C4-2B (cell line): ENCODE measurements at regions not wholly inside any gene's neighbourhood (a gene's known extent, or its start where the extent isn't known, plus 50 kb on each side); places are given as distances from the start of the nearest gene placed in this dataset.

Experiments
- H3K27ac ChIP-seq: fragments of 450-650 bp; 2 replicates; pipeline ENCODE4 v1.5.1; 2017
- CTCF ChIP-seq: fragments of 450-650 bp; conservative IDR thresholded peaks from 2 replicates; pipeline ENCODE4 v1.5.1; 2017; ENCODE audit warnings: mild to moderate bottlenecking
- ZFX ChIP-seq: fragments of 450-650 bp; IDR thresholded peaks from 2 replicates; pipeline ENCODE4 v1.6.1; 2017

- no peak for TF ChIP-seq CTCF
- no peak for TF ChIP-seq ZFX
- H3K27ac ChIP-seq, result no peak overlapping the region
Observed at GRCh38 chr11:131198161-131199014, 172.0 kb upstream of the NTM start.

- H3K27ac ChIP-seq, result no peak overlapping the region
- TF ChIP-seq CTCF (no peak), ZFX (no peak)
Observed at GRCh38 chr11:131199015-131199280, 171.5 kb upstream of the NTM start.

- TF ChIP-seq ZFX (no peak), CTCF (no peak)
- no peak overlapping the region for H3K27ac ChIP-seq
Observed at GRCh38 chr11:131201674-131202073, 168.7 kb upstream of the NTM start.

- no peak overlapping the region for H3K27ac ChIP-seq
- TF ChIP-seq ZFX, result no peak
- TF ChIP-seq CTCF, result no peak
Observed at GRCh38 chr11:131203040-131203439, 167.4 kb upstream of the NTM start.

GRCh38 chr11:131204282-131204681 lies 166.1 kb upstream of the NTM start:
- TF ChIP-seq CTCF (no peak), ZFX (no peak)
- H3K27ac ChIP-seq, result no peak overlapping the region

- no peak overlapping the region for H3K27ac ChIP-seq
- TF ChIP-seq ZFX, result no peak
- no peak for TF ChIP-seq CTCF
Observed at GRCh38 chr11:131204765-131205380, 165.5 kb upstream of the NTM start.

- no peak overlapping the region for H3K27ac ChIP-seq
- TF ChIP-seq CTCF, result no peak
- no peak for TF ChIP-seq ZFX
Observed at GRCh38 chr11:131206671-131207070, 163.7 kb upstream of the NTM start.
